Brain microvascular endothelial cell (primary cell): ENCODE measurements at regions not wholly inside any gene's neighbourhood (a gene's known extent, or its start where the extent isn't known, plus 50 kb on each side); places are given as distances from the start of the nearest gene placed in this dataset.

Source experiments
- DNase-seq: peaks from one replicate; pipeline ENCODE4 v3.0.0-alpha.2; 2020
- H3K27ac ChIP-seq: fragments of 250-450 bp; sonication (Bioruptor Pico); 2 replicates; pipeline ENCODE4 v1.5.1; 2020; ENCODE audit warnings: mild to moderate bottlenecking, moderate library complexity
- H3K27me3 ChIP-seq: fragments of 250-450 bp; sonication (Bioruptor Pico); replicated peaks from 2 replicates; pipeline ENCODE4 v1.5.1; 2020; ENCODE audit warnings: mild to moderate bottlenecking
- H3K36me3 ChIP-seq: fragments of 250-450 bp; sonication (Bioruptor Pico); replicated peaks from 2 replicates; pipeline ENCODE4 v1.5.1; 2020; ENCODE audit warnings: mild to moderate bottlenecking
- H3K4me3 ChIP-seq: 2 replicates; pipeline ENCODE4 v1.5.1; 2011; ENCODE audit warnings: low read depth, mild to moderate bottlenecking, control low read depth, low read length, moderate library complexity
- in situ Hi-C: cut with HindIII; loops from 2 replicates; pipeline ENCODE4 v1.10.0; 2017; ENCODE audit warnings: low sequenced_read_pairs, low pct_ligation_motif_present
- TF ChIP-seq, protein P1 (sequence below): IDR thresholded peaks from 2 replicates; pipeline ENCODE4 v1.5.1; 2011; ENCODE audit warnings: low read depth, mild to moderate bottlenecking, moderate library complexity, low read length, control low read depth, inconsistent platforms; ENCODE audit errors: missing control alignments

DNA sequence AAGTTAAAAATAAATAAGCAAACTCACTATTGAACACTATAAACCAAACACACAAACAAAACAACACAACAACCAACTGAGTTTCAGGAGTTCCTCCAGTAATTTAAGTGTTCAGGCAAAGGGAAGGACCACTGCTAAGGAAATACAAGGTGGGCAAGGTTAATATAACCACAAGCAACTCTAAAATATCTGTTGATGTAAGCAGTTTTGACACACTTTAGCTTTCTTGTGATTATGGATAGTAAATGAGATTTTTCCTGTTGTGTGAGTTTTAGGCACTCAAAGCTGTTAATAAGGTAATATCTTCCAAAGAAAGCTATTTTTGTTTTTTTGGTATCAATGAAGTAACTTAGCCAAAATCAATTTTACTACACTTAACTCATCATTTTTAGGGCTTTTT lies 839.1 kb upstream of the FOXG1 start:
- no peak for DNase-seq
- H3K27me3 ChIP-seq: no peaks in the 10 kb centered on the region
- in situ Hi-C loops: no loop called here
- H3K36me3 ChIP-seq: no peaks in the 10 kb centered on the region
- TF ChIP-seq, protein P1, sequence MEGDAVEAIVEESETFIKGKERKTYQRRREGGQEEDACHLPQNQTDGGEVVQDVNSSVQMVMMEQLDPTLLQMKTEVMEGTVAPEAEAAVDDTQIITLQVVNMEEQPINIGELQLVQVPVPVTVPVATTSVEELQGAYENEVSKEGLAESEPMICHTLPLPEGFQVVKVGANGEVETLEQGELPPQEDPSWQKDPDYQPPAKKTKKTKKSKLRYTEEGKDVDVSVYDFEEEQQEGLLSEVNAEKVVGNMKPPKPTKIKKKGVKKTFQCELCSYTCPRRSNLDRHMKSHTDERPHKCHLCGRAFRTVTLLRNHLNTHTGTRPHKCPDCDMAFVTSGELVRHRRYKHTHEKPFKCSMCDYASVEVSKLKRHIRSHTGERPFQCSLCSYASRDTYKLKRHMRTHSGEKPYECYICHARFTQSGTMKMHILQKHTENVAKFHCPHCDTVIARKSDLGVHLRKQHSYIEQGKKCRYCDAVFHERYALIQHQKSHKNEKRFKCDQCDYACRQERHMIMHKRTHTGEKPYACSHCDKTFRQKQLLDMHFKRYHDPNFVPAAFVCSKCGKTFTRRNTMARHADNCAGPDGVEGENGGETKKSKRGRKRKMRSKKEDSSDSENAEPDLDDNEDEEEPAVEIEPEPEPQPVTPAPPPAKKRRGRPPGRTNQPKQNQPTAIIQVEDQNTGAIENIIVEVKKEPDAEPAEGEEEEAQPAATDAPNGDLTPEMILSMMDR: no peak
- no peak overlapping the region for H3K4me3 ChIP-seq
- no peak overlapping the region for H3K27ac ChIP-seq

- no peaks in the 10 kb centered on the region for H3K36me3 ChIP-seq
- in situ Hi-C loops: no loop called here
- DNase-seq: no peak
- H3K4me3 ChIP-seq: no peak overlapping the region
- TF ChIP-seq, protein P1: no peak
- no peaks in the 10 kb centered on the region for H3K27me3 ChIP-seq
- no peak overlapping the region for H3K27ac ChIP-seq
Observed at GRCh38 chr14:27929797-27930347, 836.7 kb upstream of the FOXG1 start.

DNA sequence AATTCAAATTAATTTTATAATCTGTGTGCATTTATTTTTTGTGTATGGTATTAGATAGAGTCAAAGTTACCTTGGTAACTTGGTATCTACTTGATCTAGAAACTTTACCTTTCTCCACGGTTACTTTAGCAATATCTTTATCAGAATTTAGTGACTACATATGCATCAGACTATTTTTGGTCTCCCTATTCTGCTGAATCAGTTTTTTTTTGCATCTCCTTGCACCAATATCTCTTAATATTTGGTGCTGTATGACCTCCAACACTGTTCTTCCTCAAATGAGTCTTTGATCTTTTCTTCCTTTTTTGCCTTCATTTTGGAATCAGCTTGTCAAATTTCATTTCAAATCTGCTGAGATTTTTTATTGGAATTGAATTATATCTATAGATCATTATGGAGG lies 828.2 kb upstream of the FOXG1 start:
- in situ Hi-C loops: no loop called here
- TF ChIP-seq, protein P1: no peak
- DNase-seq: no peak
- no peak overlapping the region for H3K27ac ChIP-seq
- no peaks in the 10 kb centered on the region for H3K36me3 ChIP-seq
- no peaks in the 10 kb centered on the region for H3K27me3 ChIP-seq
- H3K4me3 ChIP-seq: no peak overlapping the region

DNA sequence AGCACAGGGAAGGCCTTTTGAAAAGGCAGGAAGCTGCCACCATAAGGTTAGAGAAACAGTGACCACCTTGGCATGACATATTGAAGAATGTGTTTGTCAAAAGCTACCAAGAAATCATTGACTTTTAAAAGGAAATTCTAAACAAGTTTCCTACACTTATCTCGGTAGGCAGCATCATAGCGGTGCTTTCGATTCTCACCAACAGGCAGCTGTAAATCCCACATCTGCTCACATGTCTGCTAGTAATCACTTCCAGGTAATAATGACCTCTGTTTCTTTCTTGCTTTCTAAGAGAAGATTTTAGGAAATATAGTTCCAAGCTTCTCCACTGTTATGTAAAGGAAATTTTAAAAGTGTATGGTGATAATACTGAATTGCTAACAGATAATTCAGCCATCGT lies 821.1 kb upstream of the FOXG1 start:
- H3K36me3 ChIP-seq: no peaks in the 10 kb centered on the region
- in situ Hi-C loops: no loop called here
- H3K4me3 ChIP-seq: no peak overlapping the region
- TF ChIP-seq, protein P1: no peak
- H3K27me3 ChIP-seq: no peaks in the 10 kb centered on the region
- H3K27ac ChIP-seq: no peak overlapping the region
- DNase-seq: no peak

DNA sequence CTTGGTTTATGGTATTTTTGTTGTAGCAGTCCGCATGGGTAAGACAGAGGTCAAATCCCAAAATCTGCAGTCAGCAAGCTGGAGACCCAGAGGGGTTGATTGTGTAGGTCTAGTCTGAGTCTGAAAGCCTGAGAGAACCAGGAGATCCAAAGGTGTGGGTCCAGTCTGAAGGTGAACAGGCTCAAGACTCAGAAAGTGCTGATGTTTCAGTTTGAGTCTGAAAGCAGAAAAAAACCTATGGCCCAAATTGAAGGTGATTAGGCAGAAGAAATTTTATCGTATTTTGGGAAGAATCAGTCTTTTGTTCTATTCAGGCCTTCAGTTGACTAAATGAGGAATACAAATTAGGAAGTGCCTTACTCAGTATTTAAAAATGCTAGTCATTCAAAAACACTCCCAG lies 807.8 kb upstream of the FOXG1 start:
- no peaks in the 10 kb centered on the region for H3K27me3 ChIP-seq
- DNase-seq: no peak
- in situ Hi-C loops: no loop called here
- no peak overlapping the region for H3K27ac ChIP-seq
- TF ChIP-seq, protein P1: no peak
- no peaks in the 10 kb centered on the region for H3K36me3 ChIP-seq
- H3K4me3 ChIP-seq: no peak overlapping the region

- no peak overlapping the region for H3K4me3 ChIP-seq
- no peak overlapping the region for H3K27ac ChIP-seq
- TF ChIP-seq, protein P1: no peak
- in situ Hi-C loops: no loop called here
- DNase-seq: no peak
- no peaks in the 10 kb centered on the region for H3K27me3 ChIP-seq
- H3K36me3 ChIP-seq: no peaks in the 10 kb centered on the region
Observed at GRCh38 chr14:27995691-27996090, 770.9 kb upstream of the FOXG1 start.
